ENCODE measurements at regions not wholly inside any gene's neighbourhood (a gene's known extent, or its start where the extent isn't known, plus 50 kb on each side); places are given as distances from the start of the nearest gene placed in this dataset.
"Not testable (repeated sequence)": the region's sequence is repeated elsewhere in the genome, so short reads cannot be mapped to it uniquely, and the experiment has no call there.

GRCh38 chrX:5305452-5305851, 923.2 kb downstream of the NLGN4X start:
- H3K27ac ChIP-seq = no peak overlapping the region
- intact Hi-C loops (cut with DNase I; ENCODE audit: low total_unique reads) = no loop called here
- no peaks in the 10 kb centered on the region for H3K9me3 ChIP-seq
- H3K4me1 ChIP-seq = no peaks in the 10 kb centered on the region
- no peaks in the 10 kb centered on the region for H3K36me3 ChIP-seq
- H3K27me3 ChIP-seq = no peaks in the 10 kb centered on the region
- H3K4me3 ChIP-seq = no peak overlapping the region
- TF ChIP-seq CTCF (IDR thresholded peaks at IDR 0.05) = no peak
- DNase-seq = no peak

GRCh38 chrX:5295004-5295403, 933.7 kb downstream of the NLGN4X start:
- Histone ChIP-seq H3K27me3 (no peaks in the 10 kb centered on the region), H3K27ac (no peak overlapping the region), H3K36me3 (no peaks in the 10 kb centered on the region), H3K4me3 (no peak overlapping the region), H3K4me1 (no peaks in the 10 kb centered on the region), H3K9me3 (no peaks in the 10 kb centered on the region)
- no peak for TF ChIP-seq CTCF (IDR thresholded peaks at IDR 0.05)
- DNase-seq = no peak
- intact Hi-C loops (cut with DNase I; ENCODE audit: low total_unique reads) = no loop called here

GRCh38 chrX:5290635-5291034, 938.0 kb downstream of the NLGN4X start:
- TF ChIP-seq CTCF (IDR thresholded peaks at IDR 0.05) = no peak
- intact Hi-C loops (cut with DNase I; ENCODE audit: low total_unique reads) = no loop called here
- no peak overlapping the region for H3K4me3 ChIP-seq
- no peaks in the 10 kb centered on the region for H3K27me3 ChIP-seq
- H3K36me3 ChIP-seq = no peaks in the 10 kb centered on the region
- H3K27ac ChIP-seq = no peak overlapping the region
- H3K4me1 ChIP-seq = no peaks in the 10 kb centered on the region
- DNase-seq = no peak
- H3K9me3 ChIP-seq = peaks cover 0 to 5% (median 4%) of the 10 kb centered on the region in 3 donors

GRCh38 chrX:5289949-5290348, 938.7 kb downstream of the NLGN4X start:
- H3K36me3 ChIP-seq; H3K4me3 ChIP-seq; H3K27ac ChIP-seq; intact Hi-C loops (cut with DNase I; ENCODE audit: low total_unique reads); H3K9me3 ChIP-seq; H3K27me3 ChIP-seq; DNase-seq; H3K4me1 ChIP-seq: not testable (repeated sequence)

- no peak for TF ChIP-seq CTCF (IDR thresholded peaks at IDR 0.05)
- H3K27me3 ChIP-seq = no peaks in the 10 kb centered on the region
- no peaks in the 10 kb centered on the region for H3K9me3 ChIP-seq
- H3K4me1 ChIP-seq = no peaks in the 10 kb centered on the region
- H3K36me3 ChIP-seq = no peaks in the 10 kb centered on the region
- H3K4me3 ChIP-seq = no peak overlapping the region
- intact Hi-C loops (cut with DNase I; ENCODE audit: low total_unique reads) = no loop called here
- DNase-seq = no peak
- no peak overlapping the region for H3K27ac ChIP-seq
Measured at GRCh38 chrX:5278908-5279307, 949.8 kb downstream of the NLGN4X start.

- H3K9me3 ChIP-seq = no peaks in the 10 kb centered on the region
- no peak for TF ChIP-seq CTCF (IDR thresholded peaks at IDR 0.05)
- H3K4me3 ChIP-seq = no peak overlapping the region
- intact Hi-C loops (cut with DNase I; ENCODE audit: low total_unique reads) = no loop called here
- H3K27me3 ChIP-seq = no peaks in the 10 kb centered on the region
- no peak for DNase-seq
- no peaks in the 10 kb centered on the region for H3K36me3 ChIP-seq
- no peaks in the 10 kb centered on the region for H3K4me1 ChIP-seq
- no peak overlapping the region for H3K27ac ChIP-seq
Measured at GRCh38 chrX:5265324-5265850, 963.3 kb downstream of the NLGN4X start.

Measured in tibial artery (tissue), 4 donors.